ENCODE measurements at regions not wholly inside any gene's neighbourhood (a gene's known extent, or its start where the extent isn't known, plus 50 kb on each side); places are given as distances from the start of the nearest gene placed in this dataset.
"Not testable (repeated sequence)": the region's sequence is repeated elsewhere in the genome, so short reads cannot be mapped to it uniquely, and the experiment has no call there.

GRCh38 chr2:144771348-144771747 is 251.4 kb upstream of the ZEB2 start:
- DNase-seq = peak; percentile 21

DNA sequence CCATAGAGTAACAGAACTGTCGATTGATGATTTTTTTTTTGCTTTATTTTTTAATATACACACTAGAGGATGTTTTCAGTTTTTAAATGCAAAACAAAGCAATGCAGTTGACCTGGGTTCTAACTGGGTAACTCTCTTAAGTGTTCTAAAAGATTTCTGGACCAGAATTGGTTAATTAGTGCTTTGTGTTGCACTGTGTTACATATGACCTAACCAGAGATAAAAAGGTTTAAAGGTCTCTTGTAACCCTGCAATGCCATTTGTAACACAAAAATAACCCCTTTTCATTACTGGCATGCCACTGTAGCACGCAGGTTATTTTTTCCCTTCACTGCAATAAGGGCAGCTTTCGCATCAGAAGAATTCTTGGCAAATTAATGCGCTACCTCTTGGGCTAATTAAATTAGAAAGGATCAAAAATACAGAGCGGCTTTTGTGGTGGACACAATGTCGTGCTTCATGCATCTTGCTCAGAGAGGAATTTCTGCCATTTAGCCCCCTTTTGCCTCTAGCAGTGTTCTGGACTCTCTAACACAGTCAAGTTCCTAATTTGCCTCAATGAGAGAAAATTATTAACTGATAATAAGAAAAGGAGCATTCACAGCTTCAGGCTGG is 250.8 kb upstream of the ZEB2 start:
- DNase-seq = peak; percentile 69

- not testable (repeated sequence) for DNase-seq
Measured at GRCh38 chr2:144760939-144761338, 241.0 kb upstream of the ZEB2 start.

DNA sequence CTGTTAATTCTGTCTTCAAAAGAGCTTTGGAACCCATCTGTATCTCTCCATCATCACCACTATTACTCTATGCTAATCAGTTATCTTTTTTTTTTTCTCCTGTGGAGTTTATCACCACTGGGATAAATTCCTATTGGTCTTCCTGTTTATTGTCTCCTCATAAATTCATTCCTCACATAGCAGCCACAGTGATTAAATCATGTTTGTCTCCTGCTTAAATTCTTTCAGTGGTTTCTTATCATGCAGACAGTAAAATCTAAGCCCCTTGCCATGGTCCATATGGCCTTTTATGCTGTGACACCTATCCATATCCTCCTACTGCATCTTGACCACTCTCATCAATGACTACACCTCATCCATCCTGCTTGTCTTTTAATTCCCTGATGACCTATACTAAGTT is 239.8 kb upstream of the ZEB2 start:
- no peak for DNase-seq

GRCh38 chr2:144758196-144758595 is 238.3 kb upstream of the ZEB2 start:
- not testable (repeated sequence) for DNase-seq

GRCh38 chr2:144753416-144753815 is 233.5 kb upstream of the ZEB2 start:
- DNase-seq = no peak

- DNase-seq = no peak
Measured at GRCh38 chr2:144751142-144751905, 231.4 kb upstream of the ZEB2 start.

- DNase-seq = no peak
Measured at GRCh38 chr2:144749188-144749587, 229.3 kb upstream of the ZEB2 start.

- DNase-seq = no peak
Measured at GRCh38 chr2:144748443-144748842, 228.5 kb upstream of the ZEB2 start.

GRCh38 chr2:144747571-144747970 is 227.7 kb upstream of the ZEB2 start:
- DNase-seq = no peak

DNA sequence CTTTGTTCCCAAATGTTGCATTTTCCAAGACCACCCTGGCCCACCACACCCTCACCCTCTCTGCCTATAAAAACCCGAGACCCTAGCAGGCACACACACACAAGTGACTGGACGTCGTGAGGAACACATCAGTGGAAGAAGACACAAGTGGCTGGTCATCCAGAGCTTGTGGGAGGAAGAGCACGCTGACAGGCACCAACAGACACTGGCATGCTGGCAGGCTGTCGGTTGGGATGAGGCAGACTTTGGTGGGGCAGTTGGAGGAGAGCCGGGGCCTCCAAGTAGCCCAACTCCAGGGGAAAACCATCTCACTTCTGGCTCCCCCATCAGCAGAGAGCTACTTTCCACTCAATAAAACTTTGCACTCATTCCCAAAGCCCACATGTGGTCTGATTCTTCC is 225.5 kb upstream of the ZEB2 start:
- DNase-seq = no peak

- DNase-seq = peak; percentile 84
Measured at GRCh38 chr2:144738749-144739148, 218.8 kb upstream of the ZEB2 start.

DNA sequence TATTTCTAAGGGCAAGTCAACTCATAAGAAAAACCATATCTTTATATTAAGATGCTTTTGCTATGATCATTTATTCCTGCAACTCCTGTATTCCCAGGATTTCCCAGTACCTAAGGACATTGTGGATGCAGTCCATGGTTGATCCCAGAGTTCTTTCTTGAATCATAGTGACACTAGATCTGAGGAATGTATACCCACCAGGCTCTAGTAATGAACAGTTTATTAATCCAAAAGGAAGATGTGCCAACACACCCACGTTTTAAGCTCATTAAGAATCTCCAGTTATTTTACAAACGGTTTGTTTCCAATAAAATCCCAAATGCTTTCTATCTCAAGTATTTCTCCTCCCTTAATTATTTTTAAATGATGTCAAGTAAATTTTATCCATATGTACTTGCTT is 210.8 kb upstream of the ZEB2 start:
- no peak for DNase-seq

DNA sequence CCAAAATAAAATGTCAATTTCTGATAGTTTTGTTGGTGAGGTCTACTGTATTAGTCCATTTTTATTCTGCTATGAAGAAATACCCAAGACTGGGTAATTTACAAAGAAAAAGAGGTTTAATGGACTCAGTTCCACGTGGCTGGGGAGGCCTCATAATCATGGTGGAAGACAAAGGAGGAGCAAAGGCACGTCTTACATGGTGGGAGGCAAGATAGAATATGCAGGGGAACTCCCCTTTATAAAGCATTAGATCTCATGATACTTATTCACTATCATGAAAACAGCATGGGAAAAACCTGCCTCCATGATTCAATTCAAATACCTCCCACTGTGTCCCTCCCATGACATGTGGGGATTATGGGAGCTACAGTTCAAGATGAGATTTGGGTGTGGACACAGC is 204.5 kb upstream of the ZEB2 start:
- DNase-seq = not testable (repeated sequence)

GRCh38 chr2:144718376-144718775 is 198.5 kb upstream of the ZEB2 start:
- no peak for DNase-seq

- no peak for DNase-seq
Measured at GRCh38 chr2:144715992-144716391, 196.1 kb upstream of the ZEB2 start.

- DNase-seq = no peak
Measured at GRCh38 chr2:144713410-144713809, 193.5 kb upstream of the ZEB2 start.

DNA sequence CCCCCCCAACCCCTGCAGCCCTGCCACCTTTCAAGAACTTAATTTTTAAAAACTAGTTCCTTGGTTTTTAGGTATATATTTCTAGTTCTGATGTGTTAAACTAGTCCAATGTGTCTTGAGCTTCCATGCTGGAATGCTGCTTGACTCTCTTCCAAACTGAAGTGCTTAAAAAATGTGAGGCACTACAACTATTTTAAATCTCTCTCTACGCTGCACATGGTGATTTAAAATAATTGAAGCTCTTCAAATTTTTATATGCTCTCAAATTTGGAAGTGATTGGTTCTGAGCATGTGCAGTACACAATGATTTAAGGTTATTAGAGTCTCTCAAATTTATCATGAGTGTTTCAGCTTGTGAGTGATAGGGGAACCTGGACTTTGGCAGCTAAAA is 192.6 kb upstream of the ZEB2 start:
- no peak for DNase-seq

GRCh38 chr2:144711630-144712549 is 192.0 kb upstream of the ZEB2 start:
- DNase-seq = peak; percentile 94

DNA sequence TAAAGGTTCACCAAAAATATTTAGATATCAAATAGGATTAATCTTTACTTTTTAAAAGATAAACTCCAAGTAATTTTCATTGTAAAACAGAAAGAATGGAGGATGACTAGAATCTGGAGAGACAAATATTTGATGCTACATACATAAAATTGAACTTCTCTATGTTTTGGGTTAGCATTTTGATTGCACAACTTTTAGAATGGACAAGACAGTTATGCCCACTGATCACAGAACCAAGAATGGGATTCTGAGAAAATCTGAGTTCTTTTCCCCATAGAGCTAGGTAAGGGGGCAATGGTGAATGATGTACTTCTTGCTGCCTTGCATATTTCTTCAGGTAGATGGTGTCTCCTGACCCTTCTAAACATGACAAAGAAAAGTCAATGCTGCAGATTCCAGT is 191.2 kb upstream of the ZEB2 start:
- DNase-seq = no peak

GRCh38 chr2:144708626-144709025 is 188.7 kb upstream of the ZEB2 start:
- no peak for DNase-seq

GRCh38 chr2:144707736-144708326 is 187.9 kb upstream of the ZEB2 start:
- no peak for DNase-seq

DNA sequence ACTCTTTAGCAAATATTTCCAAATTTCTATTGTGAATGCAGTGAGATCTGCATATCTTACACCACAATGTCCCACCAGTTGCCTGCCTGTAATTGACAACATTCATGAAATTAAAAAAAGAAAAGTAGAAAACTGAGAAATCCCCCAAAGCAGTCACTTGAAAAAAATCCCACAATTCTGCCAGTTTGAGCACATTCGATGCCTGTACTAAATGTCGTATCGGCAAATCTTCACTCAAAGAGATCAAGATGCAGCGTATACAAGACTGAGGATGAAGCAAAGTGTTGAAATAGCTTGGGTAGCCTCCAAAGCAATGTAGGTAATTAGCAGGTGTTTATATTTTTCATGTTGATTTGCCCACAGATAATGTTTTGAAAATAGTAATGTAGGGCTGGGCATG is 186.7 kb upstream of the ZEB2 start:
- DNase-seq = no peak

Measured in NCI-H82 (cell line).